ENCODE measurements at regions not wholly inside any gene's neighbourhood (a gene's known extent, or its start where the extent isn't known, plus 50 kb on each side); places are given as distances from the start of the nearest gene placed in this dataset.

- no peak overlapping the region for H3K27ac Mint-ChIP-seq
- ChIA-PET CTCF (no interaction called here), POLR2A (no interaction called here)
- Histone ChIP-seq H3K27me3 (ENCODE audit: control insufficient read depth in 1 of 2, insufficient read depth in 2 of 2, low read length in 2 of 2) (no peaks in the 10 kb centered on the region), H3K36me3 (ENCODE audit: insufficient read depth, low read length) (no peaks in the 10 kb centered on the region), H3K4me1 (ENCODE audit: insufficient read depth, low read length) (no peaks in the 10 kb centered on the region), H3K4me3 (ENCODE audit: low read length) (no peak overlapping the region), H3K9me3 (ENCODE audit: control insufficient read depth in 1 of 2, insufficient read depth in 1 of 2, low read length in 2 of 2) (no peaks in the 10 kb centered on the region), H3K27ac (ENCODE audit: low read depth in 1 of 2, low read length in 2 of 2) (no peak overlapping the region)
- DNase-seq (no peak), ATAC-seq (ENCODE audit: poor library complexity) (no peak)
- no peak for TF ChIP-seq CTCF (IDR thresholded peaks at IDR 0.05)
- H3K4me1 Mint-ChIP-seq (ENCODE audit: low read depth): no peaks in the 10 kb centered on the region
- H3K36me3 Mint-ChIP-seq (ENCODE audit: low read depth): no peaks in the 10 kb centered on the region
- intact Hi-C loops (cut with DNase I, micrococcal nuclease): no loop called here
- no peak overlapping the region for H3K4me3 Mint-ChIP-seq
- H3K9me3 Mint-ChIP-seq: peaks cover 8% of the 10 kb centered on the region
- no peaks in the 10 kb centered on the region for H3K27me3 Mint-ChIP-seq
These were observed 572.3 kb downstream of the PRKD1 start for GRCh38 chr14:29355331-29355730.

- Histone ChIP-seq H3K36me3 (ENCODE audit: insufficient read depth, low read length) (no peaks in the 10 kb centered on the region), H3K4me3 (ENCODE audit: low read length) (no peak overlapping the region), H3K4me1 (ENCODE audit: insufficient read depth, low read length) (no peaks in the 10 kb centered on the region), H3K27ac (ENCODE audit: low read depth in 1 of 2, low read length in 2 of 2) (no peak overlapping the region), H3K9me3 (ENCODE audit: control insufficient read depth in 1 of 2, insufficient read depth in 1 of 2, low read length in 2 of 2) (no peaks in the 10 kb centered on the region), H3K27me3 (ENCODE audit: control insufficient read depth in 1 of 2, insufficient read depth in 2 of 2, low read length in 2 of 2) (no peaks in the 10 kb centered on the region)
- Mint-ChIP-seq H3K27ac (no peak overlapping the region), H3K36me3 (ENCODE audit: low read depth) (no peaks in the 10 kb centered on the region), H3K9me3 (peaks cover 9% of the 10 kb centered on the region), H3K4me3 (no peak overlapping the region), H3K27me3 (no peaks in the 10 kb centered on the region), H3K4me1 (ENCODE audit: low read depth) (no peaks in the 10 kb centered on the region)
- ChIA-PET CTCF (interaction anchor here (0.6 kb wide), 1 partner anchor 726 kb away, joined by 3 read pairs; no protein-coding TSS in a partner anchor), POLR2A (no interaction called here)
- DNase-seq: no peak
- no peak for TF ChIP-seq CTCF (IDR thresholded peaks at IDR 0.05)
- no peak for ATAC-seq (ENCODE audit: poor library complexity)
- intact Hi-C loops (cut with DNase I, micrococcal nuclease): no loop called here
These were observed 571.8 kb downstream of the PRKD1 start for GRCh38 chr14:29355846-29356245.

- no peak for TF ChIP-seq CTCF (IDR thresholded peaks at IDR 0.05)
- Mint-ChIP-seq H3K27ac (no peak overlapping the region), H3K4me1 (ENCODE audit: low read depth) (no peaks in the 10 kb centered on the region), H3K27me3 (no peaks in the 10 kb centered on the region), H3K36me3 (ENCODE audit: low read depth) (no peaks in the 10 kb centered on the region), H3K9me3 (peaks cover 13% of the 10 kb centered on the region), H3K4me3 (no peak overlapping the region)
- H3K4me3 ChIP-seq (ENCODE audit: low read length): no peak overlapping the region
- DNase-seq (no peak), ATAC-seq (ENCODE audit: poor library complexity) (no peak)
- intact Hi-C loops (cut with DNase I, micrococcal nuclease): no loop called here
- peaks cover 0 to 2% of the 10 kb centered on the region in 2 experiments for H3K9me3 ChIP-seq (ENCODE audit: control insufficient read depth in 1 of 2, insufficient read depth in 1 of 2, low read length in 2 of 2)
- no peak overlapping the region for H3K27ac ChIP-seq (ENCODE audit: low read depth in 1 of 2, low read length in 2 of 2)
- H3K27me3 ChIP-seq (ENCODE audit: control insufficient read depth in 1 of 2, insufficient read depth in 2 of 2, low read length in 2 of 2): no peaks in the 10 kb centered on the region
- ChIA-PET POLR2A (no interaction called here), CTCF (no interaction called here)
- H3K36me3 ChIP-seq (ENCODE audit: insufficient read depth, low read length): no peaks in the 10 kb centered on the region
- no peaks in the 10 kb centered on the region for H3K4me1 ChIP-seq (ENCODE audit: insufficient read depth, low read length)
These were observed 567.0 kb downstream of the PRKD1 start for GRCh38 chr14:29360656-29361055.
